SJCRH30 (cell line): ENCODE measurements at regions not wholly inside any gene's neighbourhood (a gene's known extent, or its start where the extent isn't known, plus 50 kb on each side); places are given as distances from the start of the nearest gene placed in this dataset.

Experiments
- DNase-seq, 2 experiments: peaks; one replicate each; pipeline ENCODE4 v3.0.0-alpha.2; 2015 to 2020
- H3K27ac ChIP-seq: fragments of 250-450 bp; sonication (Bioruptor Pico); 2 replicates; pipeline ENCODE4 v1.5.1; 2020; ENCODE audit warnings: mild to moderate bottlenecking, moderate library complexity
- H3K27me3 ChIP-seq: fragments of 250-450 bp; sonication (Bioruptor Pico); 2 replicates; pipeline ENCODE4 v1.5.1; 2020; ENCODE audit warnings: mild to moderate bottlenecking, moderate library complexity
- H3K36me3 ChIP-seq: fragments of 250-450 bp; sonication (Bioruptor Pico); 2 replicates; pipeline ENCODE4 v1.5.1; 2020; ENCODE audit warnings: mild to moderate bottlenecking, moderate library complexity
- H3K4me1 ChIP-seq: fragments of 250-450 bp; sonication (Bioruptor Pico); 2 replicates; pipeline ENCODE4 v1.5.1; 2020; ENCODE audit warnings: mild to moderate bottlenecking, moderate library complexity
- H3K4me3 ChIP-seq: fragments of 250-450 bp; sonication (Bioruptor Pico); 2 replicates; pipeline ENCODE4 v1.5.1; 2020; ENCODE audit warnings: mild to moderate bottlenecking, moderate library complexity
- H3K9me3 ChIP-seq: fragments of 250-450 bp; sonication (Bioruptor Pico); replicated peaks from 2 replicates; pipeline ENCODE4 v1.5.1; 2020; ENCODE audit warnings: mild to moderate bottlenecking, moderate library complexity

DNA sequence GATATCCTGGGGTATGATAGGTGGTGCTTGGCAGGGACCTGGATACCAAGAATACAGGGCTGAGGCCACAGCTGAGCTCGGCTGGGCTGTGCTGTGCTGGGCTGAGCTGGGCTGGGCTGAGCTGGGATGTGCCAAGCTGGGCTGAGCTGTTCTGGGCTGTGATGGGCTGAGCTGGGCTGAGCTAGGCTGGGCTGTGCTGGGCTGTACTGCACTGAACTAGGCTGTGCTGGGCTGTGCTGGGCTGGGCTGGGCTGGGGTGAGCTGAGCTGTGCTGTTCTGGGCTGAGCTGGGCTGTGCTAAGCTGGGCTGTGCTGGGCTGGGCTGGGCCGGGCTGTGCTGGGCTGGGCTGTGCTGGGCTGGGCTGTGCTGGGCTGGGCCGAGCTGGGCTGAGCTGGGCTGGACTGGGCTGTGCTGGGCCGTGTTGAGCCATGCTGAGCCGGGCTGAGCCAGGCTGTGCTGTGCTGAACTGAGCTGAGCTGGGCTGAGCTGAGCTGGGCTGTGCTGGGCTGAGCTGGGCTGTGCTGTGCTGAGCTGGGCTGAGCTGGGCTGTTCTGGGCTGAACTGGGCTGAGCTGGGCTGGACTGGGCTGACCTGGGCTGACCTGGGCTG lies 94.7 kb upstream of the ACTRT2 start:
- Histone ChIP-seq H3K36me3 (no peaks in the 10 kb centered on the region), H3K9me3 (no peaks in the 10 kb centered on the region), H3K27me3 (peaks cover 12% of the 10 kb centered on the region), H3K4me3 (no peak overlapping the region), H3K27ac (no peak overlapping the region; the same call in 1 of the 2 replicates), H3K4me1 (no peaks in the 10 kb centered on the region)
- no peak for DNase-seq

DNA sequence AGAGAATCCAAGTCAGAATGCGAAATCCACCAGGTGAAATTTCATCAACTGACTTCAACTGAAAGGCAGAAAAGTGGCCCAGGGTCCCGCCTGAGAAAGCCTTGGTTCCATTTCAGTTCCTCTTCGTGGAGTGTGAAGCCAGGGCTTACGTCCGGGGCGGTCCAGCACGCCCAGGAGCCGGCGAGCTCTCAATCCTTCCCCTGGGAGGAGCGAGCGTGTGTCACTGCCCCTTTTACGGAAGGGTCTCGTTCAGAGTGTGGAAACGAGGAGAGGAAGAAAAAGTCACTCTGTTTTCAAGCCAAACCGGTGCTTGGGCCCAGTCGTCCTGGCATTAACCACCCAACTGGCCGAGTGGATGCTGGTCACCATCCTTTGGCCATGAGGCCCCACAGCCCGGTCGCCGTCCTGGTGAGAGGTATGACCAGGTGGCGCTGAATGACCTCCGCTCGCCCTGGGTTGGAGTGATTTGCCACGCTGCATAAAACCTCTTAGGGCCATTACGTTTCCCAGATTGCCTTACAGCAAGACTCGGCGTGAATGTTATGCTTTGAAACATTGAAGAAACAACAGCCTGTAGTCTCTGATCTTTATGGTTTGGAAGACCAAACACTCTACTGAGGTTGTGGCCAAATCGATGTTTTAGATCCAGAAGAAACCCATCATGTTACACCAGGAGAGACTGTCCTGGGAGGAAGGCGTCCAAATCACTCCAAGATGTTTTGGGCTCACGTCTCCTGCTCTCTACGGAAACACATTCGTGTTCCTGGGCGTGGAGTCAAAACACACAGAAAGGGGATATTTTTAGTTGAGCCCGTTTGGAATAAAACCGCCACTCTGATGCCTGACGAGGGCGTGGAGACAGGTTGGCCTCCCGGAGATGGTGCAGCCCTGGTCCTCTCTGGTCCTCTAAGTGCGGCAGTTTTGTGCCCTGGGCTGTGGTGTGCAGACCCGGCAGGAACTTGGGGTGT lies 93.6 kb upstream of the ACTRT2 start:
- peaks cover 19% of the 10 kb centered on the region for H3K27me3 ChIP-seq
- H3K27ac ChIP-seq: no peak overlapping the region
- no peak for DNase-seq
- H3K36me3 ChIP-seq: no peaks in the 10 kb centered on the region
- H3K4me1 ChIP-seq: no peaks in the 10 kb centered on the region
- no peaks in the 10 kb centered on the region for H3K9me3 ChIP-seq
- no peak overlapping the region for H3K4me3 ChIP-seq

DNA sequence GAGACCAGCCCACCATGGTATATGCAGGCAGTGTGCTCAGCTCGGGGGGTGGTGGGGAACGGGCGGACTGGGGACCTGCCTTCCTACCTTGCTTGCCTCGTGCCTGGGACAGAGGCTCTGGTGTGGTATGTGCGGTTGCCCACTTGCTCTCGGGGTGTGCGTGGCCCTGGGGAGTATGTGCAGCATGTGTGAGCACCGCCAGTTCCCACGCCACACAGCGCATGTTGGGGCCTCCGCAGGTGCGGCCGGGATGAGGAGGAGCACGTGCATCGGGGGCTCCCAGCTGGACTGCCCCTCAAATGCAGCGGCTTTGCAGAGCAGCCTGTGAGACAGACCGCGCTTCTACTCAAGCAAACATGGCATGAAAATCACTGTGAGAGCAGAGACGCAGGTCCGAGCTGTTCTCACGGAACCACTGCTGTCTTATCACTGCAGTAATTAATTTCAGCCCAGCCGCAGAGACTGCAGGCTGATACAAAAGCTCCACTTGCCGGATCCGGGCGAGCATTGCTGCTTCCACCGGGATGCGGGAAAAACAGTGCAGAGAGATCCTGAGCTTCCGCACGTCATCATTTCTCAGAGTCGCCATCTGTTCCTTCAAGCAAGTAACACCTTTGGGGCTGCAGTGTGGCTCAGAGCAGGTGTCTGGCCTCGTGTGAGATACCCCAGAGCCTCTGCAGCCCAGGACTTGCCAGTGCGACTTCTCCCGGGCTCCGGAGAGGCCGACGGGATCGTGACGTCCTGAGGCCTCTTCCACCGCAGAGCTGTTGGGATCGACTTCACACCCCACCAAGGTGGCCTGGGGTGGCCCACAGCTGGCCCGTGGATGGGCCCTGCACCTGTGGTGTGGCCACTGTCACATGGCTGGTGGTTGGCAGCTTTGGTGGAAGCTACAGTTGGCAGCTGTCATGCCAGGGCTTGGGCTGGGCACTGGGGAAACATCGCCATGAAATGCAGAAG lies 92.6 kb upstream of the ACTRT2 start:
- Histone ChIP-seq H3K4me1 (no peaks in the 10 kb centered on the region), H3K9me3 (no peaks in the 10 kb centered on the region), H3K27me3 (peaks cover 29% of the 10 kb centered on the region), H3K36me3 (no peaks in the 10 kb centered on the region), H3K4me3 (no peak overlapping the region), H3K27ac (no peak overlapping the region)
- DNase-seq: no peak

DNA sequence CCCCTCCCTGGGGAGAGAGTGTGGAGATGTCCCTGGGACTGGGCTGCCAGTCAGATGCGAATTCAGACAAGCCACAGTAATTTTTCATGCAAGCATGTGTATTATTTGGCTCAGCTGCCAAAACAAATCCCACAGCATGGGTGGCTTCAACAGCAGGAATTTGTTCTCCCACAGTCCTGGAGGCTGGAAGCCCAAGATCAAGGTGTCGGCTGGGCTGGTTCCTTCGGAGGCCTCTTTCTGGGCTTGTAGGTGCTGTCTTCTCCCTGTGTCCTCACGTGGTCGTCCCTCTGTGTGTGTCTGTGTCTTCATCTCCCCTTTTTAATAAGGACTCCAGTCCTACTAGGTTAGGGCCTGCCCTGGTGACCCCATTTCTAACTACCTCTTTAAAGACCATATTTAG lies 91.9 kb upstream of the ACTRT2 start:
- H3K9me3 ChIP-seq: no peaks in the 10 kb centered on the region
- H3K4me1 ChIP-seq: no peaks in the 10 kb centered on the region
- no peaks in the 10 kb centered on the region for H3K36me3 ChIP-seq
- no peak overlapping the region for H3K27ac ChIP-seq
- no peak for DNase-seq
- H3K27me3 ChIP-seq: peaks cover 36% of the 10 kb centered on the region
- H3K4me3 ChIP-seq: no peak overlapping the region

DNA sequence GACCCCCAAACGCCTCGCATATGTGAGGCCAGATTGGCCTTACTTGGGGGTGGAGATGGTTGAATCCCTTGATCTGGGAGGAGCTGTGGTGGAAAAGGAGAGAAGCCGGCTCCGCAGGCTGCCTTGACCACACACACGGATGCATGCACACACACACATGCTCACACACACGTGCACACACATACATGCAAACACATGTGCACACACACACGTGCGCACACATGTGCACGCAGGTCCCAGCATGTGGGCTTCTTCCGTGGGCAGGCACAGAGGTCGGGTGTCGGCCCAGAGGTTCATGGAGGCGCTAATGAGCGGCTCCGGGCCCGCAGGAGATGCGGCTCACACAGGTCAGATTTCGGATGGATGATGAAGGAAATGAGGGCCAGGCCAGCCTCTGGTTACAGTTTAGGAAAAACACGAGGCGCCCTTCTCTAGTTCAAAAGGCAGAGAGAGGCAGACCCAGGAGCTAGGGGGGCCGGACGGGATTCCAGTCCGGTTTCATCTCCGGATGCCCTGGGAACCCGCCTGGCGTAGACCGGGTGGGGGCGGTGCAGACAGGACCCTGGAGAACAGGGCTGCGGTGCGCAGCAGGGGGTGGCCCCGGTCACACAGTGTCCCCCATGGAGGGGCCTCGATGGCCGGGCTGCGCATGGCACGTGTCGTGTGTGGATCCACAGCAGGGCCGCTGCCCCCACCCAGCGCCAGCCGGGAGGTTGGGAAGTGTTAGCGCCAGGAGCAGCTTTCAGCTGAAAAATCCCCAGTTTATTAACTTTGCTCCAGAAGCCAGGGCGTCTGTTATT lies 91.1 kb upstream of the ACTRT2 start:
- DNase-seq: no peak
- Histone ChIP-seq H3K27me3 (peaks cover 45% of the 10 kb centered on the region), H3K4me3 (no peak overlapping the region), H3K36me3 (no peaks in the 10 kb centered on the region), H3K9me3 (no peaks in the 10 kb centered on the region), H3K27ac (no peak overlapping the region), H3K4me1 (no peaks in the 10 kb centered on the region)

DNA sequence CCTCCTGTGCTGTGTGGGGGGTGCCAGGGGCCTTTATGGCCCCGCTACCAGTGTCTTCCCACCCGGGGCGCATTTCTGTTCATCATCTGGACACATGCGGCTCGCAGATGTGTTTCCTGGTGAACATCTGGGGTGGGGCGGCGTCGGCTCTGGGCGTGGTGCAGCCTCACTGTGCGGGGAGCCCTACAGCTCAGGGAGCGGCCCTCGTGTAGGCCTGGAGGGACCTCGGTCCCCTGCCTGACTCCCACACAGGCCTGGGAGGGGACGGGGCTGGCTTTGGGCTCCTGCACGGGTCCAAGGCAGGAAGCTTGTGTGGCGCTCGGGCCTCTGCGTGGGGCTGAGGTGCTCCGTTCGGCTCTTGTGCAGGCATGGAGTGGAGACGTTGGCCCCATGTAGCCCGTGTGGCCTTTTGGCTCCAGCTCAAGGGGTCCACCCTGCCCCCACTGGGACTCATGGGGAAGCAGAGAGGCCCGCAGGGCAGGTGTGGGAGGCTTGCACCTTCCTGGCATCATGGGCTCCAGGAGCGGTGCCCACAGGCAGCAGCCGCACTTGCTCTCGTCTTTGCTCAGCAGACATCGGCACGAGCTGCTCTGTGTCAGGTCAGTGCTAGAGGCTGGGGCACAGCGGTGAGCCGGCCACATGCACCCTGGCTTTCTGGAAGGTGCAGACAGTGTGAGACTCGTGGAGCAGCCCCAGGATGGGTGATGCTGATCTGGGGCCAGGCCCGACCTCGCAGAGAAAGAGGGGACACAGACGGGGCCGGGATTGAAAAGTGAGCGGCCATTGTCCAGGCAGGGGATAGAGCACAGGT lies 90.1 kb upstream of the ACTRT2 start:
- peaks cover 49% of the 10 kb centered on the region for H3K27me3 ChIP-seq
- H3K27ac ChIP-seq: no peak overlapping the region
- DNase-seq: no peak
- no peaks in the 10 kb centered on the region for H3K36me3 ChIP-seq
- no peaks in the 10 kb centered on the region for H3K4me1 ChIP-seq
- H3K4me3 ChIP-seq: no peak overlapping the region
- no peaks in the 10 kb centered on the region for H3K9me3 ChIP-seq

DNA sequence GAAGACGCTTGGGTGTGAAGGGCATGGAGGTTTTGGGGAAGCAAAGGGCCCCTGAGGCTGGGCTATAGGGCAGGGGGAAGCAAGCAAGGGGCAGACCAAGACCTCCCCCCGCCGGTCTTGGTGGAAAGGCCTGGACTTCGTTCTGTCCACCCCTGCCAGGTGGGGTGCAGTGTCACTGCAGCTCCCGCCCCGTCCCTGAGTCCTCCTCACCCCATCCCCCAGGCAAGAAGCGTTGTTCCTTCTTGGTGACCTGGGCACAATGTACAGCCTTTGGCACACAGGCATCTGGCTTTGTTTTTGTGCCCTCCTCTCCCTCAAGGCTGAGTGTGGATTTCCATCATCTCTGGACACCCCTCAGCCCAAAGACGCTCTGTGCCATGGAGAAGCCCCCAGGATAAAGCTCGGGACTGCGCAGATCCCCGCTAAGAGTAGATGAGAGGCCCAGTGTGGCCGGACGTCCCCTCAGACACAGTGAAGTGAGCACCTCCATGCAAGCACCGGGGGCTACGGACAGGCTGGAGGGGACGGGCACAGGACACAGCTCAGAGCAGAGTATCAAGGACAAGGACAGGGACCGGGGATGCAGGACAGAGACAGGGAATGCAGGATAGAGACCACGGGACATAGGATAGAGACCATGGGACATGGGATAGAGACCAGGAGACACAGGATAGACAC lies 89.4 kb upstream of the ACTRT2 start:
- Histone ChIP-seq H3K4me1 (no peaks in the 10 kb centered on the region), H3K36me3 (no peaks in the 10 kb centered on the region), H3K9me3 (no peaks in the 10 kb centered on the region), H3K27me3 (peaks cover 49% of the 10 kb centered on the region), H3K27ac (no peak overlapping the region), H3K4me3 (no peak overlapping the region)
- DNase-seq: no peak

DNA sequence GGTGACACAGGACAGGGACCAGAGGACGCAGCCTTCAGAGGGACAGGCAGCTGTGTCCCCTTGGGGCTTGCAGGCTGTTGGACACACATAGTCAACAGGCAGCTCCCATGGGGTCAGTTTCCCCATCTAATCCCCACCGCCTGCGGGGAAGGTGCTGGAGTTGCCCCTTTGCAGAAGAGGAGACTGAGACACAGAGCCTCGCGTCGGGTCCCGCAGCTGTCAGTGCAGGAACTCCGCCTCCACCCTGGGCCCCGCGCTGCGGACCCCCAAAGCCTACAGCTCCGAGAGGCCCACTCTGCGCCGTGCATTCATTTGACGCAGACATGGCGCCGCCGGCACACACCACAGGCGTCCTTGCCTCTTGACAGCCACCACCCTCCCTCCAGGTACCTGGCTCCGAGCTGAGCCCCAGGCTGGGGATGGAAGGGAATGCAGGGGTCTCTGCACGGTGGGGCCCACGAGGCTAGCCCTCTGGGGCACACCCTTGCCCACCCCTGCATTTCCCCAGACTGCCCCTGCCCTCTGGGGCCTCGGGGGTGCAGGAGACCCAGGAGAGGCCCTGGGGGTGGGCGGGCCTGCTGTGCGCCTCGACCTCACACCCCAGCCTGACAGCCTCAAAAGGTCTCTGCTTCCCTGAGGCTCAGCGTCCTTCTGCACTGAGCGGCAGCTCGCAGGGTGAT lies 88.5 kb upstream of the ACTRT2 start:
- H3K27me3 ChIP-seq: peaks cover 49% of the 10 kb centered on the region
- no peaks in the 10 kb centered on the region for H3K4me1 ChIP-seq
- no peaks in the 10 kb centered on the region for H3K36me3 ChIP-seq
- DNase-seq: no peak
- H3K4me3 ChIP-seq: no peak overlapping the region
- H3K27ac ChIP-seq: no peak overlapping the region
- no peaks in the 10 kb centered on the region for H3K9me3 ChIP-seq

DNA sequence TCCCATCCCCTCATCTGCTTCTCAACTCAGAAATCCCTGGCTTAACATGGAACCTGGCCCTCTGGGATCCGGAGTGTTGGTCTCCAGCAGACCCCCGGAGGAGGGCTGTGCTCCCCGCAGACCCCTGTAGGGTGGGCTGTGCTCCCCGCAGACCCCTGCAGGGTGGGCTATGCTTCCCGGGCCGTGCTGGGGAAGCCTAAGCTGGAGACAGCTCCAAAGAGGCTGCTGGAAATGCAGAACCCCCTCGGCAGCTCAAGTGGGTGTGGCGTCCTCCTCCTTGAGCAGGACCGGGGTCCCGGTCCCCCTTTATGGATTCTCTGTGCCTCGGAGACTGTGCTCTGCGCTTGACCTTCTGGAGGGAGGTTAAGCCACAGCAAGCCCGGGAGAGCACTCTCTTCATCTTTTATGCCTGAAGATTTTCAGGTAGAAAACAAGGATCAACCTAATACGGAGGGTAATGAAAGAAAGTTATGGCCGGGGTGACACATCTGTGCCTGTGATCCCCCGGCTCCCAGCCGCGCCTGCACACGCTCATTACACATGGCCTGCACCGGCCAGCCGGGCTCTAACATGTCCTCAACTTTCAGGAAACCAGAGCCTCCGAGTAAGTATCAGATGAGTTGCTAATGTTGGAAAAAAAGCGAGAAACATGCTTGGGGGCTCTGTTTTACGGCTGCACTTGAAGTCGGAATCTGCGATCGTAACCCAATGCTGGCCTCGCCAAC lies 87.7 kb upstream of the ACTRT2 start:
- H3K9me3 ChIP-seq: no peaks in the 10 kb centered on the region
- no peaks in the 10 kb centered on the region for H3K4me1 ChIP-seq
- H3K27ac ChIP-seq: no peak overlapping the region
- H3K4me3 ChIP-seq: no peak overlapping the region
- no peaks in the 10 kb centered on the region for H3K36me3 ChIP-seq
- peaks cover 49% of the 10 kb centered on the region for H3K27me3 ChIP-seq
- DNase-seq: no peak

DNA sequence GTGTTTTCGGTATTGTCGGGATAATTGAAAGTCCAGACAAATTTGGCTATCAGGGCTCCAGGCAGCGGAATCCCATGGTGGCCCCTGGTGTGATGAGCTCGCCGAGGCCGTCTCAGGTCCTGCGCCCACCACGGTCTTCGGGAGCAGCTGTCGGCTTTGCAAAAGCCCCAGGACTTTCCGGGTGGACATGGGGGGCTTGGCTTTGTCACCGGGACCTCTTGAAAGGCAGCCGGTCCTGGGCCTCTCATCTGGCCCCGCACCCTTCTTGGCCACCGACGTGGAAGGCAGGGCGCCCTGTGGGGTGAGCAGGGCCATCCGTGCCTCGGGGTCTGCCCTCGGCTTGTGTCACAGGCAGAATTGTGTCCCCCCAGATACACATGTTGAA lies 87.1 kb upstream of the ACTRT2 start:
- Histone ChIP-seq H3K27ac (no peak overlapping the region), H3K4me3 (no peak overlapping the region), H3K9me3 (no peaks in the 10 kb centered on the region), H3K27me3 (peaks cover 49% of the 10 kb centered on the region), H3K36me3 (no peaks in the 10 kb centered on the region), H3K4me1 (no peaks in the 10 kb centered on the region)
- no peak for DNase-seq

DNA sequence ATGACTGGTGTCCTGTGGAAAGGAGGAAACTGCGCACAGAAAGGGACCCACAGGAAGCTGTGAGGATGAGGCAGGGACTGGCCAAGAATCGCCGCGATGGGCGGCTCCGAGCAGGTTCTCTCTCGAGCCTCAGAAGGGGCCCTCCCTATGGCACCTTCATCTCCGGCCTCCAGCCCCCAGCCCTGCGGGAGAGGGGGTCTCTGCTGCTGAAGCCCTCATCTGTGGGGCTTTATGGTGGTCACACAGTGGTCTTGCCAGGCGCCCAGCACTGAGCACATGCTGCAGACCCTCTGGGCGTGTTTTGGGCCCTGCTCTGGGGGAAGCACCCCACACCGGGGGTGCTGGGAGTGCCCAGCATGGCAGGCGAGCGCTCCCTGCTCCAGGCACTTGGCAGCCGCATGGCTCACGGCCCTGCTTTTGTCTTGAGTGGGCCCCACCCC lies 86.6 kb upstream of the ACTRT2 start:
- Histone ChIP-seq H3K4me3 (no peak overlapping the region), H3K9me3 (no peaks in the 10 kb centered on the region), H3K4me1 (no peaks in the 10 kb centered on the region), H3K36me3 (no peaks in the 10 kb centered on the region), H3K27ac (no peak overlapping the region), H3K27me3 (peaks cover 47% of the 10 kb centered on the region)
- no peak for DNase-seq

DNA sequence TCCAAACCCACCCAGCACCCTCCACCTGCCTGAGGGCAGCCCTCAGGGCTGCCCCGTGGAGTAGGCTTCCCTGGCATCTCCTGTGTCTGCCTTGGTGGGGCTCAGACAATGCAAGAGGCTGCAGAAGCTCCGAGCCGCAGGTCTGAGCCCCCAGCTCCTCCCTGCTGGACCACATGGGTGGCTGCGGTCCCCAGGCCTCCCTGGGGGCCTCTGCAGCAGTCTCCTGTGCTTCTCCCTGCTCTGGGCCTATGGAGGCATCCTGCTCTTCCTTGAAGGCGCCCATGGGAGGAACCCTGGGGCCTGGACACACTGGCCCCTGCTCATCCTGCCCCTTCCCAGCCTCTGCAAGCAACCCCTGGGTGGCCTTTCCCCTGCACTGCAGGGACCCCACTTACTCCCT lies 86.1 kb upstream of the ACTRT2 start:
- H3K36me3 ChIP-seq: no peaks in the 10 kb centered on the region
- H3K9me3 ChIP-seq: no peaks in the 10 kb centered on the region
- H3K4me3 ChIP-seq: no peak overlapping the region
- DNase-seq: no peak
- no peaks in the 10 kb centered on the region for H3K4me1 ChIP-seq
- H3K27ac ChIP-seq: no peak overlapping the region
- peaks cover 46% of the 10 kb centered on the region for H3K27me3 ChIP-seq
